ENCODE measurements at regions not wholly inside any gene's neighbourhood (a gene's known extent, or its start where the extent isn't known, plus 50 kb on each side); places are given as distances from the start of the nearest gene placed in this dataset.

DNA sequence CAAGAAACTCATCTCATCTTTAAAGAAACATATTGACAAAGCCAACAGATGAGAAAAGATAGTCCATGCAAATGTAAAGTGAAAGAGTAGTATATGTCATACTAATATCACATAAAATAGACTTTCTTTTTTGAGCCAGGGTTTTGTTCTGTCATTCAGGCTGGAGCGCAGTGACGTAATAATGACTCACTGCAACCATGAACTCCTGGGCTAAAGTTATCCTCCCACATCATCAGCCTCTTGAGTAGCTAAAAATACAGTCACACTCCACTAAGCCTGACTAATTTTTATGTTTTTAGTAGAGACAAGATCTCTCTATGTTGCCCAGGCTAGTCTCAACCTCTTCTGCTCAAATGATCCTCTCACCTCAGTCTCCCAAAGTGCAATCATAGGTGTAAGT is 51.8 kb upstream of the TRAM1L1 start:
- TF ChIP-seq GATA3 (IDR thresholded peaks at IDR 0.05; ENCODE audit: low read depth, low read length) (no peak), GATA2 (IDR thresholded peaks at IDR 0.05; ENCODE audit: low read depth, low read length) (no peak)
